ENCODE measurements at regions not wholly inside any gene's neighbourhood (a gene's known extent, or its start where the extent isn't known, plus 50 kb on each side); places are given as distances from the start of the nearest gene placed in this dataset.

GRCh38 chr4:152104356-152104755, 343.5 kb upstream of the GATB start:
- no peak for TF ChIP-seq CTCF (IDR thresholded peaks at IDR 0.05; ENCODE audit: low read length)
- no peak for TF ChIP-seq EZH2phosphoT487 (IDR thresholded peaks at IDR 0.05; ENCODE audit: low read length)
